ENCODE measurements at regions not wholly inside any gene's neighbourhood (a gene's known extent, or its start where the extent isn't known, plus 50 kb on each side); places are given as distances from the start of the nearest gene placed in this dataset.

DNA sequence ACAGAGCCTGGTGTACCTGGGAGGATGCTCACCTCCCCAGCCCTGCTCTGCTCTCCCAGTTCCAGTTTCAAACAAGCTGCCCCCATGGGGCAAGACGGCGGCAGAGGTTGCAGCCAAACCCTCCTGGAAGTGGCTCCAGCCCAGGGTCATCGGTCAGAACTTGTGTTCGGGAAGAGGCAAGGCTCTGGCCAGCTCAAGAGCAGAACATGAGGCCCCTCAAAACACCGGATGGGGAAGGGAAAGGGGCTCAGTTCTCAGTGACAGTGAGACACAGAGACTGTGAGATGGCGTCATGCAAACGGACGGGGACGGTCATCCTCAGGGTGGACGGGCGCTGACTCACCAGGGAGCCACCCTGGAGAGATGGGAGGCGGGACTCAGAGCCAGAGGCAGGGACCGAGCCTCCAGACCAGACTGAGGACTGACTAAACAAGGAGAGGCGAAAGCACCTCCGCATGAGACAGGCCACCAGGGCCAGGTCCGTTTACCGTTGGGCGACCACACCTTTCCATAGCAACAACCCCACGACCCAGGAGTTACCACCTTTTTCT lies 63.9 kb upstream of the GALNT9 start:
- DNase-seq (ENCODE audit: low spot score), result no peak

DNA sequence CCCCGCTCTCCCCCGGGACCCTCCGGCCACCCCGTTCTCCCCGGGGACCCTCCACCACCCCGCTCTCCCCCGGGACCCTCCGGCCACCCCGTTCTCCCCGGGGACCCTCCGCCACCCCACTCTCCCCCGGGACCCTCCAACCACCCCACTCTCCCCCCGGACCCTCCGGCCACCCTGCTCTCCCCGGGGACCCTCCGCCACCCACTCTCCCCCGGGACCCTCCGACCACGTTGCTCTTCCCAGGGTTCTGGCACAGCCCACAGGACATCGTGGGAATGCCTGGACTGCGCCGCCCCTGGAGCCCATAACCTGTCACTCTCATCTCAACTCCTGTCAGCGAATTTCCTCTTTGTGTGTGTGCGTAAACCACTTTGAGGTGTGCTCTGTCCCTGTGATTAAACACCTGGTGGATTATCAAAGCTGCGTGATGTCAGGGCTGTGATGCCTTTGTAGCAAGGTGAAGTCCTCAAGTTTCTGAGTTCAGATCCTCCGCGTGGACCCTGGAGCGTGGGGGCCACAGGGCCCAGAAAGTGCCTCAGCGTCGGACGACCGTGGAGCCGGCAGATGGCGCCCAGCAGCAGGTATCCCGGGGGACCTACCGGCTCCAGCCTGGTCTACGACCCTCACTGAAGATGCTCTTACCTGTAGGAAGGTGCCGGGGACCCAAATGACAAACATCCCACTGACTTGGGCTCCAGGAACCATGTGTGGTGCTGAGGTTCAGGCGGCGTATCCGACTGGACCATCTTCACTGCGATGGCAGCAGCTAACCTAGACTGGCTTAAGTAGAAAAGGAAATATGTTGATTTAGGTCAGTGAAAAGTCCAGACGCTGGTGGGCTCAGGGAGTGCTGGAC lies 63.2 kb upstream of the GALNT9 start:
- DNase-seq (ENCODE audit: low spot score), result no peak

DNA sequence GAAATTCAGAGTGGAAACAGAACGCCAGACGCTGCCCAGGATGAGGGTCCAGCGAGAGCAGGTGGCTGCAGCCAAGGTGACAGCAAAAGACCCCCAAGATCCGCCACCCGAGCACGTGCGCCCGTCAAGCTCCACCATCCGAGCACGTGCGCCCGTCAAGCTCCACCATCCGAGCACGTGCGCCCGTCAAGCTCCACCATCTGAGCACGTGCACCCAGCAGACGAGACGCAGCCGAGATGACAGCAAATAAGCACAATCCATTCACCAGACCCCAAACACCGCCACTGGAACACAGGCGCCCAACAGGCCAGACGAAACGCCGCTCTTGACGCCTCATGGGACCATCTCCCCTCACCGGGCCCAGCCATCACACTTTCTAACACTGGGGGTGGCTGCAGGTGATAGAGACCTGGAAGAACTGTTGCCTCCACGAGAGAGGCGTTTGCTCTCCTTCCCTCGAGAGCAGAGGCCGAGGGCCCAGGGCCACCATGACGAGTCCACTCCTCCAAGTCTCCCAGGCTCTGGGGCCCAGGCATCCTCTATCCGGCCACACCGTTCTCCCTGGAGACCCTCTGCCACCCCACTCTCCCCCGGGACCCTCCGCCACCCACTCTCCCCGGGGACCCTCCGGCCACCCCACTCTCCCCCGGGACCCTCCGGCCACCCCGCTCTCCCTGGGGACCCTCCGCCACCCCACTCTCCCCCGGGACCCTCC lies 62.1 kb upstream of the GALNT9 start:
- no peak for DNase-seq (ENCODE audit: low spot score)

DNA sequence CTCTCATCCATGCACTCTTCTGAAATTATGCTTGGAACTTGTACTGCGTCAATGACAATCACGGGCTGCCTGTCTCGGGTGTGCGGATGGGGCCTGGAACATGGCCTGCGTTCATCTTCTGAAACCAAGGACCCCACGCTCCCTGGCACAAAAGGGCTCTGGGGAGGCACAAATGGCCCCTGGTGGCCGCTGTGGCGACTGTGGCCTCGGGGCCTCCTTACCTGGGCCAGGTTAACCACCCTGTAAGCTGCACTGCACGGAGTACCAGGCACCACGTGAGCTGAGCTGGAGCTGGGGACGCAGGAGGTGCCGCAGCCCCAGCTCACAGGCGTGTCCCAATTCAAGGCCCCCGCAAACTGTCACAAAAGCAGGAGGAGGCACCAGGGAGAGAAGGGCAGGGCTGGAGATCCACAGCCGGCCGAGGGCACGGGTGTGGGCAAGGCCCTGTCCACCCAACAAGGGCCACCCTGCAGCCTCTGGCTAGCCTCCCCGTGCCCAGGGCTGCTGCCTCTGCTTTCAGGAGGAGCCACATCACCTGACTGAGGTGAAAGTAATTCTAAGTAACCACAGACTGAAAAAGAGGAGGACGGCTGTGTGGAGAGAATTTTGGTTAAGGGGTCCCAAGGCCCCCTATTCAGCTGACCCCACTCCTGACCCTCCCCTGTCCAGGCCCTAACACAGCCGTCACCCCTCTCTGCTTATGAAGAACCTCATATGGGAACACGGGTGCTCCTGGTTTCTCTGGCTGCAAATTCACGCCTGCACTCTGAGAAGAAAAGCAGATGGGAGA lies 61.1 kb upstream of the GALNT9 start:
- no peak for DNase-seq (ENCODE audit: low spot score)

DNA sequence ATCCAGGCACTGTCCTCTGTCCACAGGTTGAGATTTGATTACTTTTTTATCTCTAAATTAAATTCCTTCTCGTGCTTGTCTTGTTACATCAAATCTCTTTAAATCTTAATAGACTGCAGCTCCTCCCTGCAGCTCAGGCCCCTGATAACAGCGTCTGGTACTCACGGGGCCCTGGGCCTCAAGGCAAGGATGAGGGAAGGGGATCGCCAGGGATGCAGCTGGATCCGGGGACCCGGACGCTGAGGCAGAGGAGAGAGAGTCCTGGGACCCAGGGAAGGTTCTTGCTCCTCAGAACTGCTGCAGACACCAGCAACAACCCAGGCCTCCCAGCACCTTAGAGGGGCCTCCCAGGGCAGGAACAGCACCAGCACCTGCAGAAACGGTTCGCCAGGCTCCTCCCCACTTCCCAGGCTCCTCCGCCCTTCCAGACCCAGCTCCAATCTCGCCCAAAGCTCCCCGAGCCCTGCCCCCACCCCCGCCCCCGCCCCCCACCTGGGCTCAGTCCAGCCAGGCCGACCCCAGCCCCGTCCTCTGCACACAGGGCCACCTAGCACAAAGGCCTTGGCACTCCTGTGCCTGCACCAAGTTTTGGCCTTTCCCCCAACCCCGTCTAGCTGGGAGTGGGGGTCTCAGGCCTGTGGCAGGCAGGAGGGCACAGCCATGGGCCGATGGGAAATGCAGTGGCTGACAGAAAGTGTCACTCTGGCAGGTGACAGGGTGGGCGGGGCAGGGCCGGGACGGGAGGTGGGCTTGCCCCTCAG lies 60.3 kb upstream of the GALNT9 start:
- DNase-seq (ENCODE audit: low spot score), result no peak

DNA sequence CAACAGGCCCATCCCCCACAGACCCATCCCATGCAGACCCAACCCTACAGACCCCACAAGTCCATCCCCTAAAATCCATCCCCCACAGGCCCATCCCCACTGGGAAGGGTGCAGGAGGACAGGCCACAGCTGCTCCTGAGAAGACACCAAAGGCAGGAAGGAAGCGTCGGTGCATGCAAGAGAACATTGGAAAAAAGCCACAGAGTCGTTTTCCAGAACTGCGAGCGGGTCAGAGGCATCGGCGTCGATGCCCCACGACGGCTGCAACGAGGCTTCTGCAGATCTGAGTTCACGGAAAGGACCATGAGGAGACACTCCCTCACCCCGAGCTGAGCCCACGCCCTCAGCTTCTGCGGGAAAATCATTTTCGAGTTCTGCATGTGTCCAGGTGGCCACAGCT lies 59.6 kb upstream of the GALNT9 start:
- no peak for DNase-seq (ENCODE audit: low spot score)

DNA sequence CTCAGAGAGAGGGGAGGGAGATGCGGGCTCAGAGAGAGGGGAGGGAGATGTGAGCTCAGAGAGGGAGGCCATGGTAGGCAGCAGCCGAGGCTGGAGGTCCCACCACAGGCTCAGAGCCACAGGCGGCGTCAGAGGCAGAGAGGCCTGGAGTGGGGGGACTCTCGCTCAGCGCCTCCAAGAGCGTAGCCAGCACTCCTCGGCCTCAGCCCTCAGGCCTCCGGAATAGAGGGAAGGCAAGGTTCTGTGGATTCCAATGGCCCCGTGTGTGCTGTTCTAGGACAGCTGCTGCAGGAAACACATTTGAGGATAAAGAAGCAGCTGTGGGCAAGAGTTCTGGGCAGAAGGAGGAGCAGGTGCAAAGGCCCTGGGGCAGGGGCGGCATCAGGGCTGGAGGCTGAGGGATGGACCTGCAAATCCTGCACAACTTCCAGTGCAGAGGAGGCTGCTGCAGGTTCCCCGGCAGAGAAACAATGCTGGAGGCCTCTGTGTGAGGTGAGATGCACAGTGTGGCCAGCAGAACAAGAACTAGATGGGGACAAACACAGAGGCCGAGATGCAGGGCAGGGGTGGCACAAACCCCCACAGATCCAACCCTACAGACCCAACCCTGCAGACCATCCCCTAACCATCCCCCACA lies 59.1 kb upstream of the GALNT9 start:
- no peak for DNase-seq (ENCODE audit: low spot score)

DNA sequence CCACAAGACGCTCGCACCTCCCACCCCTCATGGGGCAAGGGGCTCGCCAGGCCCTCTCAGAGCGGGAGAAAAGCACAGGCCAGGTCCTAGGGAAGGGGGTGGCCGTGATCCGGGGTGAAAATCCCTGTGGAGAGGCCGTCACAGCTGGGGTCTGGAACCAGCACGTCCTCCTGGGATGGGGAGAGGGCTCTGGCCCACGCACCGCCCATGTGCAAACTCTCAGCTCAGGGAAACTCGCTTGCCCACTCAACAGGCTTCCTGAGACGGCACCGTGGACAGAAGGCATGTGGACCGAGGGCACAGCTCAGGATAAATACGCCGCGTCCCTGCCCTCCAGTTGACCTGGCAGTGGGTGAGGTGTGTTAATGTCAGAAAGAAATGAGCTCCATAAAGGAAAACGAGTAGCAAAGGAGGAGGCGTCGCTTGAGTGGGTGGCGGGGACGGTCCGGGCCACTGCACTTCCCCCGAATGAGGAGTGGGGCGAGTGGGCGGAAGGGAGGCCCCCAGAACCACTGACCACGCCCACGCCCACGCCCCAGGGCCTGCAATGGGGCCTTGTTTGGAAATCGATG lies 57.6 kb upstream of the GALNT9 start:
- no peak for DNase-seq (ENCODE audit: low spot score)

DNA sequence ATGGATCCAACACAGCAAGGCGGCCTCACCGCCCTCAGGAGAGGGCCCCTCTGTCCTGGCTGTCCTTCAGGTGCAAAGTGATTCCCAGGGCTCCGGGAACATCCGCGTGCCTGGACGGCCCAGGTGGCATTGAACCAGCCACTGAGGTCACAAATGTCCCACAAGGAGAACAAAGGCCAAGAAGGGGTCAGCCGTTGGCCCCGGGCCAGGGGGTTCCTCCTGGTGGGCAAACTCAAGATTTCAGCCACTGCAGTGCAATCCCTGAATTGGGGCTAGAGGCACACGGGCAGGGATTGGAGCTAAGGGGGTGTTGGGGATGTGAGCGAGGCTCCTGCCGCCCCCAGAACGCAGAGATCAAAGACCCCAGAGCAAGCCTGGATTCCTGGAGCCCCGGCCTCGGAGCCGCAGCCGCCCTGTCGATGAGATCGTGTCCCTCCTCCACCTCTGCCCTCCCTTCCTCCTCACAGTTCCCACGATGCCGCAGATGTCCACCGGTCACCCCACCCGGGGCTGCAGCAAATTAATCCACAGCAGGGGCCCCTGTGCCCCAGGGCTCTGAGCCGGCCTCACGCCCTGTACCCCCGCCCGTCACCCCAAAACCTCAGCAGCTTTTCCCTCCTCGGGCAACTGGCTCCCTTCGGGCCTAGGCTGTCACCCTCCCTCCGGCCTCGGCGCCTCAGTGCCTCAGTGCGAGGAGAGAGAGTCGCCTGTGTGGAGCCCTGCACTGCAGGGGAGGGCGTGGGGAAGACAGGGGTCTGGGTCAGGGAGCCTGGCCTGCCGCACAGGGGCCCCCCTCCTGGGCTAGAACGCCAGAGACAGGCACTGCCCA lies 56.7 kb upstream of the GALNT9 start:
- DNase-seq (ENCODE audit: low spot score), result no peak

DNA sequence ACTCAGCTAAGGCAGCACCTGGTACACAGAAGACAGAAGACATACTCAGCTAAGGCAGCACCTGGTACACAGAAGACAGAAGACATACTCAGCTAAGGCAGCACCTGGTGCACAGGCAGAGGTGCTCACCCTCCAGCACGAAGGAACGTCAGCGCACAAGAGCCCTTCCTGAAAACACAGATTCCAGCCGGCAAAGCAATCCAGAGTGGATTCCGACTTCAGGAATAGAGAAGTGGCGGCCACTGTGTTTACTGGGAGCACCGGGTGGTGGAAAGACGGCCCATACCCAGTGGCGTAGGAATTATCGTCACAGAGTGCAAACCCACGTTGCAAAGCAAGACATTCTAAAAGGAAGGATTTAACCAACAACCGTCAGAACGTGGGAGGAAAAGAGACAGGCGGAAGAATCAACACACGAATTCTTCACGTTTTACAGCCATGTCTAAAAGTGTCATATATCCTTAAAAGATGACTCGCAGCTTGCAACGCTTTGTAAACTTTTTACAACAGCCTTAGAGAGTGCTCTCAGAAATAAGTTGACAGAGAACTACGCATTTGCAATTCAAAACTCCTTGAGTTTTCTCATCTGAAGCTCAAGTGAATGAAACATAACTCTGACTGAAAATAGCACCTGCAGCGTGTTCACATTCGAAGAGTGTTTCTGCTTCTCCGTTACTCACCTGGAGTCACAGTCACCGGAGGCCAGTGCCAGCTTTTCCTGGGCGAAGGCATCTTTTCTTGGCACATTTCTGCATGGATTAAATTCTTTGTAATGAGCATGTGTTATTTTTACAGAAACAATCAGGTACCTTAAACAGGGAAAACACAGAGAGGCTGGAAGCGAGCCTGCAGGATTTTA lies 55.8 kb upstream of the GALNT9 start:
- no peak for DNase-seq (ENCODE audit: low spot score)

DNA sequence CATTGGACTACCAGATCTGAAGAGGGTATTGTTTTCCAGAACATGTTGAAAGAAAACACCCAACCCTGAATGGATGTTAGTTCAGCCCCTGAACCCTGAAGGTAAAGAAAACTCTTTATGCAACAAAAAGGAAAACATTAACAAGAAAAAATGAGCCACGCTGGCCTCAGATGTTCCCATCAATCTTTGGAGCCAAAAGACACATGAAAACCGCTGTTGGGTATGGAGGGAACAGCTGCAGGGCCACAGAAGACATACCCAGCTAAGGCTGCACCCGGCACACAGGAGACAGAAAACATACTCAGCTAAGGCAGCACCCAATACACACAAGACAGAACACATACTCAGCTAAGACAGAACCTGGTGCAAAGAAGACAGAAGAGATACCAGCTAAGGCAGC lies 51.3 kb upstream of the GALNT9 start:
- no peak for DNase-seq (ENCODE audit: low spot score)

DNA sequence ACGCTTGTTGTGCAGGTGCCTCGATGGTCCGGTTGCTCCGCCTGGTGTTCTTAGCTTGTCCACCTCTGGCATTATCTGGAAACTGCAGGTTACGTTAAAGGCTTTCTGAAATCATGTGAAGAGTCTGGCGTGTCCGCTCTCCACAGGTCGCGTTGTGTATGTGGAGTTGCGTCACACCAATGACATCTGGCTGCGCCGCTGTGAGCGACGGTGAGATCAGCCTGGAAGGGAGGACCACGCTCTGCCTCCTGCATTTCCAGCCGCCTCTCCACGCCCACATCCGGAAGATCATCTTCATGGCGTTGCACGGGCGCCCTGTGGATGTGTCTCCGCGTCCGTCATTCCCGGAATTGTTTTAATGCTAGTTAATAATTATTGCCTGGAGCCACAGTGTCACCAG lies 50.6 kb upstream of the GALNT9 start:
- no peak for DNase-seq (ENCODE audit: low spot score)

DNA sequence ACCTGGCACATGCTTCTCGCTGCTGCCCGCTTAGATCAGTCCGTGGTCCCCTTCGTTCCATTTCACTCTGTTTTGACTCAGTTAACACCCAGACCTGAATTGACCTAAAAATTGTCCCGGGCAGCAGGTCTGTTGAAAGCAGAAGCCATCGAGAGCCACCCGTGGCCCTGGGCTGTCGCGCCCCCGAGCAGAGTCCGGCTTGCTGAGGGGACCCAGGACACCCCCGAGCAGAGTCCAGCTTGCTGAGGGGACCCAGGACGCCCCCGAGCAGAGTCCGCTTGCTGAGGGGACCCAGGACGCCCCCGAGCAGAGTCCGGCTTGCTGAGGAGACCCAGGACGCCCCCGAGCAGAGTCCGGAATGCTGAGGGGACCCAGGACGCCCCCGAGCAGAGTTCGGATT lies 50.2 kb upstream of the GALNT9 start:
- no peak for DNase-seq (ENCODE audit: low spot score)

Data from RKO (cell line).